ENCODE measurements at regions not wholly inside any gene's neighbourhood (a gene's known extent, or its start where the extent isn't known, plus 50 kb on each side); places are given as distances from the start of the nearest gene placed in this dataset.

DNA sequence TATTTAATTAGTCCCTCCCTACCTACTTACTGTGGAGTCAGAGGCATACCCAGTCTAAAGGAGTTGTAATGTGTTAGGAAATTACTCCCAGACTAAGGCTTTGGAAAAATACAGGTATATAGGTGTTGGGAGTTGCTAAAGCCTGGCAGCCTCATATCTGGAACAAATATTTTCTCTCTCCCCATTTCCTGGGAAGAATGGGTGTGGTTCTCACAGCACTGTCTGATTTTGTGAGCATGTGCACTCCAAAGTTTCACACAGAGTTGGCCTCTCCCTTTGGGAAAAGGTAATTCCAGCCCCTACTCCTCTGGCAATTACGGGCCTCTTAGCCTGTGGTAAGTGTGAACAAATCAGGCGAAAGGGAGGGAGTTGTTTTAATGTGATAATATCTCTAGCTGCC is 187.0 kb downstream of the MID1IP1 start:
- H3K4ac ChIP-seq (ENCODE audit: low read depth, low read length), result no peak overlapping the region
- H3K79me2 ChIP-seq (ENCODE audit: insufficient read depth, low read length), result no peaks in the 10 kb centered on the region
- no peak overlapping the region for H2AK5ac ChIP-seq (ENCODE audit: insufficient read length, low read length)
- H2AFZ ChIP-seq (ENCODE audit: low read length), result no peak overlapping the region
- peaks cover 3 to 6% of the 10 kb centered on the region in 2 experiments; a peak in 2 of 4 replicates for H3K4me1 Mint-ChIP-seq
- H3K23me2 ChIP-seq (ENCODE audit: insufficient read length, low read depth, low read length, poor library complexity, severe bottlenecking), result no peaks in the 10 kb centered on the region
- H2BK12ac ChIP-seq (ENCODE audit: insufficient read length, low read depth, low read length), result no peak overlapping the region
- TF ChIP-seq, protein P1, sequence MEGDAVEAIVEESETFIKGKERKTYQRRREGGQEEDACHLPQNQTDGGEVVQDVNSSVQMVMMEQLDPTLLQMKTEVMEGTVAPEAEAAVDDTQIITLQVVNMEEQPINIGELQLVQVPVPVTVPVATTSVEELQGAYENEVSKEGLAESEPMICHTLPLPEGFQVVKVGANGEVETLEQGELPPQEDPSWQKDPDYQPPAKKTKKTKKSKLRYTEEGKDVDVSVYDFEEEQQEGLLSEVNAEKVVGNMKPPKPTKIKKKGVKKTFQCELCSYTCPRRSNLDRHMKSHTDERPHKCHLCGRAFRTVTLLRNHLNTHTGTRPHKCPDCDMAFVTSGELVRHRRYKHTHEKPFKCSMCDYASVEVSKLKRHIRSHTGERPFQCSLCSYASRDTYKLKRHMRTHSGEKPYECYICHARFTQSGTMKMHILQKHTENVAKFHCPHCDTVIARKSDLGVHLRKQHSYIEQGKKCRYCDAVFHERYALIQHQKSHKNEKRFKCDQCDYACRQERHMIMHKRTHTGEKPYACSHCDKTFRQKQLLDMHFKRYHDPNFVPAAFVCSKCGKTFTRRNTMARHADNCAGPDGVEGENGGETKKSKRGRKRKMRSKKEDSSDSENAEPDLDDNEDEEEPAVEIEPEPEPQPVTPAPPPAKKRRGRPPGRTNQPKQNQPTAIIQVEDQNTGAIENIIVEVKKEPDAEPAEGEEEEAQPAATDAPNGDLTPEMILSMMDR (conservative IDR thresholded peaks at IDR 0.05), result no peak
- DNase-seq, result no peak
- no peaks in the 10 kb centered on the region for H3K27me3 Mint-ChIP-seq (ENCODE audit: low read depth)
- H2BK20ac ChIP-seq (ENCODE audit: low read depth, low read length, poor library complexity, severe bottlenecking), result no peak overlapping the region
- no peak overlapping the region for H3K14ac ChIP-seq (ENCODE audit: insufficient read depth, low read length)
- no peaks in the 10 kb centered on the region for H4K20me1 ChIP-seq (ENCODE audit: control insufficient read depth, insufficient read depth, insufficient read length)
- H3K9me3 Mint-ChIP-seq, result peaks cover 62 to 69% of the 10 kb centered on the region in 2 experiments
- no peak overlapping the region for H2BK120ac ChIP-seq (ENCODE audit: low read depth, low read length, poor library complexity, severe bottlenecking)
- no peak overlapping the region for H3K4me3 Mint-ChIP-seq
- no CpG with 5 or more reads among the region's 2 CpGs for WGBS (ENCODE audit: extremely low coverage, insufficient read length, low lambda C conversion rate)
- no peak overlapping the region for H3K4me2 ChIP-seq (ENCODE audit: insufficient read depth, insufficient read length, low read length)
- no peak overlapping the region for H4K91ac ChIP-seq (ENCODE audit: insufficient read length, low read depth, low read length)
- H3K4me1 ChIP-seq (ENCODE audit: insufficient read depth, low read length), result no peaks in the 10 kb centered on the region
- no peak overlapping the region for H2BK15ac ChIP-seq (ENCODE audit: low read depth, low read length)
- H3K27me3 ChIP-seq (ENCODE audit: insufficient read depth, low read length), result no peaks in the 10 kb centered on the region
- no peak overlapping the region for H3K27ac ChIP-seq (ENCODE audit: insufficient read length, low read depth, low read length)
- no peak overlapping the region for H2BK5ac ChIP-seq (ENCODE audit: insufficient read length, low read length)
- H3K27ac Mint-ChIP-seq, result no peak overlapping the region
- H4K8ac ChIP-seq (replicated peaks; ENCODE audit: insufficient read length, low read depth, low read length), result no peak overlapping the region
- no peak overlapping the region for H3K18ac ChIP-seq (ENCODE audit: insufficient read length, low read depth, low read length)
- no peak overlapping the region for H3T11ph ChIP-seq (ENCODE audit: low read length)
- no peaks in the 10 kb centered on the region for H3K79me1 ChIP-seq (ENCODE audit: insufficient read depth, low read depth, low read length, poor library complexity, severe bottlenecking)
- H3K36me3 Mint-ChIP-seq (ENCODE audit: insufficient read depth in 1 of 3, low read depth in 3 of 3), result peaks cover 0 to 5% (median 0%) of the 10 kb centered on the region in 3 experiments; a peak in 2 of 7 replicates
- no peak overlapping the region for H3K9ac ChIP-seq (ENCODE audit: extremely low read depth, insufficient read length, low read length)
- no peaks in the 10 kb centered on the region for H3K9me3 ChIP-seq (ENCODE audit: control insufficient read depth, low read depth, low read length)
- no peak overlapping the region for H4K5ac ChIP-seq (ENCODE audit: insufficient read length, low read depth, low read length)
- H3K56ac ChIP-seq (ENCODE audit: insufficient read length, low read depth, low read length), result no peak overlapping the region
- H3K23ac ChIP-seq (ENCODE audit: insufficient read length, low read depth, low read length), result no peak overlapping the region

Data from H9 (cell line).